ENCODE measurements at regions not wholly inside any gene's neighbourhood (a gene's known extent, or its start where the extent isn't known, plus 50 kb on each side); places are given as distances from the start of the nearest gene placed in this dataset.

- no peak for DNase-seq
Observed at GRCh38 chr15:47394286-47394809, 323.0 kb upstream of the SEMA6D start.

GRCh38 chr15:47395076-47395475 is 322.2 kb upstream of the SEMA6D start:
- DNase-seq = no peak

GRCh38 chr15:47397655-47398054 is 319.6 kb upstream of the SEMA6D start:
- no peak for DNase-seq

- DNase-seq = no peak
Observed at GRCh38 chr15:47398132-47398531, 319.2 kb upstream of the SEMA6D start.

GRCh38 chr15:47398594-47398993 is 318.7 kb upstream of the SEMA6D start:
- no peak for DNase-seq

- no peak for DNase-seq
Observed at GRCh38 chr15:47399100-47399499, 318.2 kb upstream of the SEMA6D start.

- no peak for DNase-seq
Observed at GRCh38 chr15:47400603-47401002, 316.7 kb upstream of the SEMA6D start.

GRCh38 chr15:47401427-47401826 is 315.9 kb upstream of the SEMA6D start:
- no peak for DNase-seq

- no peak for DNase-seq
Observed at GRCh38 chr15:47402829-47403228, 314.5 kb upstream of the SEMA6D start.

GRCh38 chr15:47404877-47405276 is 312.4 kb upstream of the SEMA6D start:
- DNase-seq = no peak

GRCh38 chr15:47405365-47406162 is 311.7 kb upstream of the SEMA6D start:
- DNase-seq = no peak

- no peak for DNase-seq
Observed at GRCh38 chr15:47407692-47408091, 309.6 kb upstream of the SEMA6D start.

GRCh38 chr15:47409038-47409437 is 308.3 kb upstream of the SEMA6D start:
- DNase-seq = no peak

- DNase-seq = no peak
Observed at GRCh38 chr15:47409600-47409999, 307.7 kb upstream of the SEMA6D start.

- DNase-seq = no peak
Observed at GRCh38 chr15:47410247-47410646, 307.1 kb upstream of the SEMA6D start.

GRCh38 chr15:47411733-47412132 is 305.6 kb upstream of the SEMA6D start:
- DNase-seq = no peak

GRCh38 chr15:47412136-47412535 is 305.2 kb upstream of the SEMA6D start:
- no peak for DNase-seq

- no peak for DNase-seq
Observed at GRCh38 chr15:47412802-47413201, 304.5 kb upstream of the SEMA6D start.

- no peak for DNase-seq
Observed at GRCh38 chr15:47414207-47414606, 303.1 kb upstream of the SEMA6D start.

GRCh38 chr15:47415539-47415971 is 301.8 kb upstream of the SEMA6D start:
- DNase-seq = no peak

GRCh38 chr15:47422881-47423665 is 294.2 kb upstream of the SEMA6D start:
- DNase-seq = no peak

- no peak for DNase-seq
Observed at GRCh38 chr15:47427463-47427862, 289.8 kb upstream of the SEMA6D start.

GRCh38 chr15:47429376-47429775 is 287.9 kb upstream of the SEMA6D start:
- DNase-seq = no peak

GRCh38 chr15:47431501-47431900 is 285.8 kb upstream of the SEMA6D start:
- no peak for DNase-seq
